AG09319 (cell line): ENCODE measurements at regions not wholly inside any gene's neighbourhood (a gene's known extent, or its start where the extent isn't known, plus 50 kb on each side); places are given as distances from the start of the nearest gene placed in this dataset.

Experiments used
- DNase-seq: peaks from one replicate; pipeline ENCODE4 v3.0.0-alpha.2; 2010; ENCODE audit warnings: low read depth; ENCODE audit errors: extremely low read depth
- TF ChIP-seq, protein P1 (sequence below): IDR thresholded peaks from 2 replicates; pipeline ENCODE4 v1.5.1; 2011; ENCODE audit warnings: low read depth, mild to moderate bottlenecking, inconsistent platforms, low read length, moderate library complexity

DNA sequence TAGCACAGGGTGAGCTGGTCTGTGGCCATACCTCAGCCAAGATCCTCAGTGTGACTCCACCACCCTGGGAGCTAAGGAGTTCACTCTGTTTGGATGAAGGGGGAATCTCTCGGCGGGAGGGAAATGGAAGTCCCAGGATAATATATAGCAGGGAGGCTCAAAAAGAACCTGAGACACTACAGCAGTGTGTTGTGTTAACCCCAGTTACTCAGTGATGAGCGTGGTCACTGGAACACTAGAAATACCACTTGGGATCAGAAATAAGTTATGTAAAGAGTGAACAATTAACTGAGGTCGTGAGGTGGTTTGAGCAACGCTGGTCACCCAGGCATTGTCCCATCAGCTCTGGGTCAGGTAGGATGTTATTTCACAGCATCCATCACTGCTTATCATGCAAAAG lies 59.3 kb upstream of the ADAMTS16 start:
- no peak for DNase-seq
- TF ChIP-seq, protein P1, sequence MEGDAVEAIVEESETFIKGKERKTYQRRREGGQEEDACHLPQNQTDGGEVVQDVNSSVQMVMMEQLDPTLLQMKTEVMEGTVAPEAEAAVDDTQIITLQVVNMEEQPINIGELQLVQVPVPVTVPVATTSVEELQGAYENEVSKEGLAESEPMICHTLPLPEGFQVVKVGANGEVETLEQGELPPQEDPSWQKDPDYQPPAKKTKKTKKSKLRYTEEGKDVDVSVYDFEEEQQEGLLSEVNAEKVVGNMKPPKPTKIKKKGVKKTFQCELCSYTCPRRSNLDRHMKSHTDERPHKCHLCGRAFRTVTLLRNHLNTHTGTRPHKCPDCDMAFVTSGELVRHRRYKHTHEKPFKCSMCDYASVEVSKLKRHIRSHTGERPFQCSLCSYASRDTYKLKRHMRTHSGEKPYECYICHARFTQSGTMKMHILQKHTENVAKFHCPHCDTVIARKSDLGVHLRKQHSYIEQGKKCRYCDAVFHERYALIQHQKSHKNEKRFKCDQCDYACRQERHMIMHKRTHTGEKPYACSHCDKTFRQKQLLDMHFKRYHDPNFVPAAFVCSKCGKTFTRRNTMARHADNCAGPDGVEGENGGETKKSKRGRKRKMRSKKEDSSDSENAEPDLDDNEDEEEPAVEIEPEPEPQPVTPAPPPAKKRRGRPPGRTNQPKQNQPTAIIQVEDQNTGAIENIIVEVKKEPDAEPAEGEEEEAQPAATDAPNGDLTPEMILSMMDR: no peak

DNA sequence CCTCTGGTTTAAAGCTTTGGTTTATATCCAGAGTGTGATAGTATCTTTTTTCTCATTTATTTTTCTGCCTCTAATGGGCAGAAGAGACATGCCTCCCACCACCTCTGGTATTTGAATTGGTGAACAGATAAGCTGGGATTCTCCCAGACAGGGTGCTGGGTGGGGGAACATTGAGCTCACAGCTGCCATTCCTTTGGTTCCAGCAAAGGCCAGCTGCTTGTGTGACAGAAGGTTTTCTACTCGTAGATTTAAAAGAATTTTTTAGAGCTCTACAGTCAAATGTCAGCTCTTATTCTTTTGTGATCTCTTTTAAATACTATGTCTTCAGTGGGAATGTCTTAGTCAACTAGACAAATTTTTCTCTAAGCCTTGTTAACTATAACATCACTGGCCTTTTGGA lies 54.7 kb upstream of the ADAMTS16 start:
- DNase-seq: no peak
- TF ChIP-seq, protein P1: no peak

GRCh38 chr5:5089895-5090649 lies 50.1 kb upstream of the ADAMTS16 start:
- no peak for DNase-seq
- TF ChIP-seq, protein P1: no peak
